HEK293 (cell line): ENCODE measurements at regions not wholly inside any gene's neighbourhood (a gene's known extent, or its start where the extent isn't known, plus 50 kb on each side); places are given as distances from the start of the nearest gene placed in this dataset.

Experiments
- CTCF ChIA-PET: fragments of 350-600 bp; formaldehyde crosslinking; extraction: SDS; loops from one replicate; lab custom pipeline; 2021; ENCODE audit warnings: antibody characterized with exemption; lab: Yijun Ruan, JAX
- POLR2A ChIA-PET: fragments of 300-600 bp; formaldehyde crosslinking; extraction: SDS; loops from one replicate; lab custom pipeline; 2020; ENCODE audit warnings: antibody characterized with exemption, inconsistent platforms; lab: Yijun Ruan, JAX
- H3K27ac ChIP-seq: fragments of 200-500 bp; sonication (Bioruptor generic); 2 replicates; pipeline ENCODE4 v1.5.1; 2014; ENCODE audit warnings: low read depth, low read length, control low read depth, inconsistent platforms; ENCODE audit errors: extremely low read depth
- H3K36me3 ChIP-seq, 2 experiments: fragments of 200-500 bp in 1 of 2; sonication (Bioruptor generic) in 1 of 2; 1 replicate in 1 of 2; 2 replicates in 1 of 2; pipeline ENCODE4 v1.5.1; 2014 to 2017; ENCODE audit warnings: inconsistent platforms in 2 of 2, low read length in 2 of 2; ENCODE audit not compliant: control insufficient read depth in 2 of 2, insufficient read depth in 1 of 2
- H3K4me1 ChIP-seq: fragments of 200-500 bp; sonication (Bioruptor generic); 2 replicates; pipeline ENCODE4 v1.5.1; 2014; ENCODE audit warnings: mild to moderate bottlenecking, low read length, inconsistent platforms; ENCODE audit not compliant: control insufficient read depth, insufficient read depth
- H3K4me3 ChIP-seq: 2 replicates; pipeline ENCODE4 v1.5.1; 2011; ENCODE audit warnings: low read depth, mild to moderate bottlenecking, control low read depth, low read length, moderate library complexity
- H3K9me3 ChIP-seq: fragments of 200-500 bp; sonication (Bioruptor generic); 2 replicates; pipeline ENCODE4 v1.5.1; 2014; ENCODE audit warnings: low read depth, low read length, inconsistent platforms; ENCODE audit not compliant: control insufficient read depth, insufficient read depth
- GLIS2 ChIP-seq: fragments of 450-650 bp; formaldehyde crosslinking; IDR thresholded peaks from 2 replicates; pipeline ENCODE4 v1.5.1; 2016; ENCODE audit warnings: missing biosample characterization, missing genetic modification characterization
- KLF10 ChIP-seq: fragments of 450-650 bp; IDR thresholded peaks from 2 replicates; pipeline ENCODE4 v1.5.1; 2018; ENCODE audit warnings: missing biosample characterization, mild to moderate bottlenecking, missing genetic modification characterization
- KLF17 ChIP-seq: fragments of 450-650 bp; formaldehyde crosslinking; IDR thresholded peaks from 2 replicates; pipeline ENCODE4 v1.5.1; 2016; ENCODE audit warnings: missing biosample characterization, missing genetic modification characterization
- PRDM4 ChIP-seq: fragments of 450-650 bp; formaldehyde crosslinking; IDR thresholded peaks from 2 replicates; pipeline ENCODE4 v1.5.1; 2017; ENCODE audit warnings: missing biosample characterization, missing genetic modification characterization
- ZBTB8A ChIP-seq: fragments of 450-650 bp; formaldehyde crosslinking; IDR thresholded peaks from 2 replicates; pipeline ENCODE4 v1.5.1; 2016; ENCODE audit warnings: missing biosample characterization, missing genetic modification characterization
- ZFP37 ChIP-seq: fragments of 450-650 bp; formaldehyde crosslinking; IDR thresholded peaks from 2 replicates; pipeline ENCODE4 v1.5.1; 2016; ENCODE audit warnings: missing biosample characterization, missing genetic modification characterization
- ZFP69B ChIP-seq: fragments of 450-650 bp; formaldehyde crosslinking; IDR thresholded peaks from 2 replicates; pipeline ENCODE4 v1.5.1; 2016; ENCODE audit warnings: missing biosample characterization, missing genetic modification characterization
- ZNF138 ChIP-seq: fragments of 450-650 bp; formaldehyde crosslinking; IDR thresholded peaks from 2 replicates; pipeline ENCODE4 v1.5.1; 2016; ENCODE audit warnings: missing biosample characterization, missing genetic modification characterization, borderline replicate concordance
- ZNF146 ChIP-seq: fragments of 450-650 bp; formaldehyde crosslinking; IDR thresholded peaks from 2 replicates; pipeline ENCODE4 v1.5.1; 2016; ENCODE audit warnings: missing biosample characterization, missing genetic modification characterization
- ZNF174 ChIP-seq: fragments of 450-650 bp; formaldehyde crosslinking; IDR thresholded peaks from 2 replicates; pipeline ENCODE4 v1.5.0; 2017; ENCODE audit warnings: missing biosample characterization, mild to moderate bottlenecking, missing genetic modification characterization
- ZNF248 ChIP-seq: fragments of 450-650 bp; formaldehyde crosslinking; IDR thresholded peaks from 2 replicates; pipeline ENCODE4 v1.5.1; 2017; ENCODE audit warnings: missing biosample characterization, missing genetic modification characterization
- ZNF398 ChIP-seq: fragments of 450-650 bp; formaldehyde crosslinking; IDR thresholded peaks from 2 replicates; pipeline ENCODE4 v1.5.1; 2017; ENCODE audit warnings: missing biosample characterization, missing genetic modification characterization
- ZNF585B ChIP-seq: fragments of 450-650 bp; formaldehyde crosslinking; IDR thresholded peaks from 2 replicates; pipeline ENCODE4 v1.5.1; 2016; ENCODE audit warnings: missing biosample characterization, missing genetic modification characterization
- ZNF610 ChIP-seq: fragments of 450-650 bp; formaldehyde crosslinking; IDR thresholded peaks from 2 replicates; pipeline ENCODE4 v1.5.1; 2016; ENCODE audit warnings: missing biosample characterization, missing genetic modification characterization, borderline replicate concordance
- ZNF654 ChIP-seq: fragments of 450-650 bp; formaldehyde crosslinking; IDR thresholded peaks from 2 replicates; pipeline ENCODE4 v1.5.1; 2016; ENCODE audit warnings: low read depth, missing biosample characterization, missing genetic modification characterization
- ZNF658 ChIP-seq: fragments of 450-650 bp; formaldehyde crosslinking; IDR thresholded peaks from 2 replicates; pipeline ENCODE4; 2016; ENCODE audit warnings: missing biosample characterization, missing genetic modification characterization
- ZNF677 ChIP-seq: fragments of 450-650 bp; IDR thresholded peaks from 2 replicates; pipeline ENCODE4 v1.5.0; 2018; ENCODE audit warnings: missing biosample characterization, mild to moderate bottlenecking, missing genetic modification characterization, moderate library complexity
- ZSCAN23 ChIP-seq: fragments of 450-650 bp; formaldehyde crosslinking; IDR thresholded peaks from 2 replicates; pipeline ENCODE4 v1.5.1; 2016; ENCODE audit warnings: missing biosample characterization, missing genetic modification characterization
- TF ChIP-seq, protein P1 (sequence below): fragments of 450-650 bp; IDR thresholded peaks from 2 replicates; pipeline ENCODE4 v1.5.1; 2018; ENCODE audit warnings: missing biosample characterization, missing genetic modification characterization
- TF ChIP-seq, protein P2 (sequence below): fragments of 450-650 bp; IDR thresholded peaks from 2 replicates; pipeline ENCODE4 v1.5.1; 2018; ENCODE audit warnings: missing biosample characterization, mild to moderate bottlenecking, missing genetic modification characterization
- TF ChIP-seq, protein P3 (sequence below): fragments of 450-650 bp; formaldehyde crosslinking; IDR thresholded peaks from 2 replicates; pipeline ENCODE4 v1.5.1; 2016; ENCODE audit warnings: missing biosample characterization, missing genetic modification characterization
- TF ChIP-seq, protein P4 (sequence below): fragments of 450-650 bp; formaldehyde crosslinking; IDR thresholded peaks from 2 replicates; pipeline ENCODE4 v1.5.1; 2017; ENCODE audit warnings: missing biosample characterization, missing genetic modification characterization

DNA sequence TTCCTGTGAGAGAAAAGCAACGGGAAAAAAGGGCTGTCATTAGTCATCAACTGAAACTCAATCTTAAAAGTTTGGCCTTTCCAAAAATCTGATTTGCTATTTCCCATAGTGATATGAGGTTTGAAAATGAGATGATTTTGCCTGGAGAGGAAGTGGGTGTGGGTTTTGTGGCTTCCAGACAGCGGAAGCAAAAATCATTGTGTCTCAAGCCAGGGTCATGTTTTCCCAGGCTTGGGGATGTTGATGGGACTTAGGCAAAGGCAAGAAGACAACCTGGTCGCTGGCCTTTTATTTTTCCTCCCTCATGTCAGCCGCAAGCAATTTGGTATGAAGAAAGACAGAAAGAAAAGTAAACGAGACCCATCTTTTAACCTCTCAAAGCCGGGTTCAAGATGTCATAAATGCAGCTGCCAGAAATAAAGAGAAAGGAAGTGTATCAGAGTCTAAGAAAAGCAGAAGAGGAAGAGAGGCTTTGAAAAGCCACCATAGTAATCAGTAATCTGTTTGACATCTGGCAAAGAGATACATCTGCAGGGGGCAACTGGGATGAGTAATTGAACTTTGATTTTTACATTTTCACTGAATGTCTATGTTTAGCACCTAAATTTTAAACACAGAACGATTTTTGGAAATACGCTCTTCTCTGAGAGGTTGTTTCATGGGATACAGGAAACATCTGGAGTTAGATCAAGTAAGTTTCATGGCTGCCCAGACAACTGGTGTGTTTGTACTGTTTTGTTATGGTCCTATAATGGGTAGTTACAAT lies 521.6 kb upstream of the SLIT2 start:
- no peak overlapping the region for H3K4me3 ChIP-seq
- H3K9me3 ChIP-seq = no peaks in the 10 kb centered on the region
- no peaks in the 10 kb centered on the region for H3K4me1 ChIP-seq
- TF ChIP-seq ZBTB8A (no peak), ZNF146 (tag by site-specific recombination) (no peak), PRDM4 (no peak), ZNF398 (tag by site-specific recombination) (no peak), KLF10 (tag by site-specific recombination) (no peak), GLIS2 (no peak), ZNF248 (tag by site-specific recombination) (no peak), ZFP69B (tag by site-specific recombination) (no peak), ZNF174 (no peak), ZNF138 (tag by site-specific recombination) (no peak), ZNF585B (tag by site-specific recombination) (no peak), ZFP37 (tag by site-specific recombination) (no peak), ZNF677 (tag by site-specific recombination) (no peak)
- H3K36me3 ChIP-seq = no peaks in the 10 kb centered on the region
- ChIA-PET POLR2A (no interaction called here), CTCF (no interaction called here)
- H3K27ac ChIP-seq = no peak overlapping the region

GRCh38 chr4:19728773-19729172 lies 522.9 kb upstream of the SLIT2 start:
- ChIA-PET CTCF (no interaction called here), POLR2A (no interaction called here)
- Histone ChIP-seq H3K27ac (no peak overlapping the region), H3K36me3 (no peaks in the 10 kb centered on the region), H3K9me3 (no peaks in the 10 kb centered on the region), H3K4me3 (no peak overlapping the region), H3K4me1 (no peaks in the 10 kb centered on the region)
- TF ChIP-seq ZNF658 (tag by site-specific recombination) (no peak), ZNF654 (tag by site-specific recombination) (no peak), ZNF610 (tag by site-specific recombination) (no peak), ZSCAN23 (tag by site-specific recombination) (no peak), KLF17 (tag by site-specific recombination) (no peak)
- TF ChIP-seq, protein P1, sequence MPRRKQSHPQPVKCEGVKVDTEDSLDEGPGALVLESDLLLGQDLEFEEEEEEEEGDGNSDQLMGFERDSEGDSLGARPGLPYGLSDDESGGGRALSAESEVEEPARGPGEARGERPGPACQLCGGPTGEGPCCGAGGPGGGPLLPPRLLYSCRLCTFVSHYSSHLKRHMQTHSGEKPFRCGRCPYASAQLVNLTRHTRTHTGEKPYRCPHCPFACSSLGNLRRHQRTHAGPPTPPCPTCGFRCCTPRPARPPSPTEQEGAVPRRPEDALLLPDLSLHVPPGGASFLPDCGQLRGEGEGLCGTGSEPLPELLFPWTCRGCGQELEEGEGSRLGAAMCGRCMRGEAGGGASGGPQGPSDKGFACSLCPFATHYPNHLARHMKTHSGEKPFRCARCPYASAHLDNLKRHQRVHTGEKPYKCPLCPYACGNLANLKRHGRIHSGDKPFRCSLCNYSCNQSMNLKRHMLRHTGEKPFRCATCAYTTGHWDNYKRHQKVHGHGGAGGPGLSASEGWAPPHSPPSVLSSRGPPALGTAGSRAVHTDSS (tag by site-specific recombination) = no peak
- TF ChIP-seq, protein P2, sequence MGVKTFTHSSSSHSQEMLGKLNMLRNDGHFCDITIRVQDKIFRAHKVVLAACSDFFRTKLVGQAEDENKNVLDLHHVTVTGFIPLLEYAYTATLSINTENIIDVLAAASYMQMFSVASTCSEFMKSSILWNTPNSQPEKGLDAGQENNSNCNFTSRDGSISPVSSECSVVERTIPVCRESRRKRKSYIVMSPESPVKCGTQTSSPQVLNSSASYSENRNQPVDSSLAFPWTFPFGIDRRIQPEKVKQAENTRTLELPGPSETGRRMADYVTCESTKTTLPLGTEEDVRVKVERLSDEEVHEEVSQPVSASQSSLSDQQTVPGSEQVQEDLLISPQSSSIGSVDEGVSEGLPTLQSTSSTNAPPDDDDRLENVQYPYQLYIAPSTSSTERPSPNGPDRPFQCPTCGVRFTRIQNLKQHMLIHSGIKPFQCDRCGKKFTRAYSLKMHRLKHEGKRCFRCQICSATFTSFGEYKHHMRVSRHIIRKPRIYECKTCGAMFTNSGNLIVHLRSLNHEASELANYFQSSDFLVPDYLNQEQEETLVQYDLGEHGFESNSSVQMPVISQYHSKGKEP = no peak
- TF ChIP-seq, protein P3, sequence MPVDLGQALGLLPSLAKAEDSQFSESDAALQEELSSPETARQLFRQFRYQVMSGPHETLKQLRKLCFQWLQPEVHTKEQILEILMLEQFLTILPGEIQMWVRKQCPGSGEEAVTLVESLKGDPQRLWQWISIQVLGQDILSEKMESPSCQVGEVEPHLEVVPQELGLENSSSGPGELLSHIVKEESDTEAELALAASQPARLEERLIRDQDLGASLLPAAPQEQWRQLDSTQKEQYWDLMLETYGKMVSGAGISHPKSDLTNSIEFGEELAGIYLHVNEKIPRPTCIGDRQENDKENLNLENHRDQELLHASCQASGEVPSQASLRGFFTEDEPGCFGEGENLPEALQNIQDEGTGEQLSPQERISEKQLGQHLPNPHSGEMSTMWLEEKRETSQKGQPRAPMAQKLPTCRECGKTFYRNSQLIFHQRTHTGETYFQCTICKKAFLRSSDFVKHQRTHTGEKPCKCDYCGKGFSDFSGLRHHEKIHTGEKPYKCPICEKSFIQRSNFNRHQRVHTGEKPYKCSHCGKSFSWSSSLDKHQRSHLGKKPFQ (tag by site-specific recombination) = no peak
- TF ChIP-seq, protein P4, sequence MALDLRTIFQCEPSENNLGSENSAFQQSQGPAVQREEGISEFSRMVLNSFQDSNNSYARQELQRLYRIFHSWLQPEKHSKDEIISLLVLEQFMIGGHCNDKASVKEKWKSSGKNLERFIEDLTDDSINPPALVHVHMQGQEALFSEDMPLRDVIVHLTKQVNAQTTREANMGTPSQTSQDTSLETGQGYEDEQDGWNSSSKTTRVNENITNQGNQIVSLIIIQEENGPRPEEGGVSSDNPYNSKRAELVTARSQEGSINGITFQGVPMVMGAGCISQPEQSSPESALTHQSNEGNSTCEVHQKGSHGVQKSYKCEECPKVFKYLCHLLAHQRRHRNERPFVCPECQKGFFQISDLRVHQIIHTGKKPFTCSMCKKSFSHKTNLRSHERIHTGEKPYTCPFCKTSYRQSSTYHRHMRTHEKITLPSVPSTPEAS = no peak
